ENCODE measurements at regions not wholly inside any gene's neighbourhood (a gene's known extent, or its start where the extent isn't known, plus 50 kb on each side); places are given as distances from the start of the nearest gene placed in this dataset.

GRCh38 chr2:56540467-56540866 is 356.7 kb downstream of the CCDC85A start:
- TF ChIP-seq CTCF (IDR thresholded peaks at IDR 0.05; ENCODE audit: insufficient read depth, low read length, poor library complexity, severe bottlenecking) (no peak), EZH2phosphoT487 (conservative IDR thresholded peaks at IDR 0.05; ENCODE audit: low read length) (no peak)

Measured in SU-DHL-6 (cell line).